HG02798 (cell line): ENCODE measurements at regions not wholly inside any gene's neighbourhood (a gene's known extent, or its start where the extent isn't known, plus 50 kb on each side); places are given as distances from the start of the nearest gene placed in this dataset.

Experiments used
- ATAC-seq: cut with Tn5 transposase; IDR thresholded peaks from one replicate; pipeline ENCODE4 v1.9.1; 2021; ENCODE audit warnings: mild to moderate bottlenecking; ENCODE audit not compliant: unreplicated experiment, poor library complexity

- no peak for ATAC-seq
Observed at GRCh38 chr1:220325306-220325995, 53.2 kb upstream of the RAB3GAP2 start.

- no peak for ATAC-seq
Observed at GRCh38 chr1:220323717-220324116, 51.5 kb upstream of the RAB3GAP2 start.

- ATAC-seq = no peak
Observed at GRCh38 chr1:220322570-220322969, 50.3 kb upstream of the RAB3GAP2 start.
